ENCODE measurements at regions not wholly inside any gene's neighbourhood (a gene's known extent, or its start where the extent isn't known, plus 50 kb on each side); places are given as distances from the start of the nearest gene placed in this dataset.

GRCh38 chr13:76758257-76758656 lies 127.9 kb downstream of the KCTD12 start:
- DNase-seq (ENCODE audit: low spot score): no peak
- intact Hi-C loops (cut with DNase I): no loop called here

- no peak for DNase-seq (ENCODE audit: low spot score)
- intact Hi-C loops (cut with DNase I): no loop called here
Observed at GRCh38 chr13:76756451-76756850, 129.8 kb downstream of the KCTD12 start.

GRCh38 chr13:76754414-76754813 lies 131.8 kb downstream of the KCTD12 start:
- intact Hi-C loops (cut with DNase I): no loop called here
- DNase-seq (ENCODE audit: low spot score): no peak

- intact Hi-C loops (cut with DNase I): no loop called here
- no peak for DNase-seq (ENCODE audit: low spot score)
Observed at GRCh38 chr13:76751278-76751677, 134.9 kb downstream of the KCTD12 start.

GRCh38 chr13:76750126-76750525 lies 136.1 kb downstream of the KCTD12 start:
- DNase-seq (ENCODE audit: low spot score): no peak
- intact Hi-C loops (cut with DNase I): no loop called here

- intact Hi-C loops (cut with DNase I): no loop called here
- no peak for DNase-seq (ENCODE audit: low spot score)
Observed at GRCh38 chr13:76745261-76746200, 140.7 kb downstream of the KCTD12 start.

- intact Hi-C loops (cut with DNase I): no loop called here
- no peak for DNase-seq (ENCODE audit: low spot score)
Observed at GRCh38 chr13:76741624-76742023, 144.6 kb downstream of the KCTD12 start.

- no peak for DNase-seq (ENCODE audit: low spot score)
- intact Hi-C loops (cut with DNase I): no loop called here
Observed at GRCh38 chr13:76741046-76741445, 145.2 kb downstream of the KCTD12 start.

GRCh38 chr13:76738616-76739015 lies 147.6 kb downstream of the KCTD12 start:
- no peak for DNase-seq (ENCODE audit: low spot score)
- intact Hi-C loops (cut with DNase I): no loop called here

- no peak for DNase-seq (ENCODE audit: low spot score)
- intact Hi-C loops (cut with DNase I): no loop called here
Observed at GRCh38 chr13:76737526-76737925, 148.7 kb downstream of the KCTD12 start.

GRCh38 chr13:76735641-76736040 lies 150.6 kb downstream of the KCTD12 start:
- intact Hi-C loops (cut with DNase I): no loop called here
- no peak for DNase-seq (ENCODE audit: low spot score)

GRCh38 chr13:76733671-76734070 lies 152.5 kb downstream of the KCTD12 start:
- no peak for DNase-seq (ENCODE audit: low spot score)
- intact Hi-C loops (cut with DNase I): no loop called here

GRCh38 chr13:76732367-76732766 lies 153.8 kb downstream of the KCTD12 start:
- intact Hi-C loops (cut with DNase I): no loop called here
- DNase-seq (ENCODE audit: low spot score): no peak

GRCh38 chr13:76730220-76730619 lies 156.0 kb downstream of the KCTD12 start:
- DNase-seq (ENCODE audit: low spot score): no peak
- intact Hi-C loops (cut with DNase I): no loop called here

GRCh38 chr13:76729691-76730090 lies 156.5 kb downstream of the KCTD12 start:
- DNase-seq (ENCODE audit: low spot score): no peak
- intact Hi-C loops (cut with DNase I): no loop called here

GRCh38 chr13:76725896-76726295 lies 160.3 kb downstream of the KCTD12 start:
- DNase-seq (ENCODE audit: low spot score): no peak
- intact Hi-C loops (cut with DNase I): no loop called here

GRCh38 chr13:76725211-76725610 lies 161.0 kb downstream of the KCTD12 start:
- intact Hi-C loops (cut with DNase I): no loop called here
- DNase-seq (ENCODE audit: low spot score): no peak

GRCh38 chr13:76724421-76724820 lies 161.8 kb downstream of the KCTD12 start:
- intact Hi-C loops (cut with DNase I): no loop called here

GRCh38 chr13:76723551-76724232 lies 162.5 kb downstream of the KCTD12 start:
- intact Hi-C loops (cut with DNase I): no loop called here

More at GRCh38 chr13:76724421-76724820, 161.8 kb downstream of the KCTD12 start:
- no peak for DNase-seq (ENCODE audit: low spot score)

GRCh38 chr13:76722782-76723181 lies 163.4 kb downstream of the KCTD12 start:
- DNase-seq (ENCODE audit: low spot score): no peak
- intact Hi-C loops (cut with DNase I): no loop called here

More at GRCh38 chr13:76723551-76724232, 162.5 kb downstream of the KCTD12 start:
- peak; percentile 85 for DNase-seq (ENCODE audit: low spot score)

- intact Hi-C loops (cut with DNase I): no loop called here
- DNase-seq (ENCODE audit: low spot score): no peak
Observed at GRCh38 chr13:76720821-76721220, 165.4 kb downstream of the KCTD12 start.

Data from cardiac septum (tissue), 1 donor.